Left cardiac atrium (tissue), 4 donors: ENCODE measurements at regions not wholly inside any gene's neighbourhood (a gene's known extent, or its start where the extent isn't known, plus 50 kb on each side); places are given as distances from the start of the nearest gene placed in this dataset.
"Not testable (repeated sequence)": the region's sequence is repeated elsewhere in the genome, so short reads cannot be mapped to it uniquely, and the experiment has no call there.

Experiments used
- ATAC-seq, 2 donors: fragments of 200-7000 bp; cut with Tn5 transposase; one replicate each; pipeline ENCODE4 v1.9.1; 2020; ENCODE audit warnings: mild to moderate bottlenecking in 2 of 2, moderate library complexity in 2 of 2
- DNase-seq: peaks from one replicate; pipeline ENCODE4 v3.0.0-alpha.2; 2020
- intact Hi-C, 2 donors: fragments of 100-400 bp; cut with DNase I; formaldehyde crosslinking; loops; one replicate each; pipeline versions ENCODE4 v1.14.1 to v1.15.1; 2022 to 2023
- donor health status: DM: no; HTN: yes; CAD: no.
- donor health status: DM: no; HTN: yes; CAD: no; lungs with severe emphysema.
- donor health status: DM: yes; HTN: yes; CAD: no.
- donor health status: Dilated cardiomyopathy.

DNA sequence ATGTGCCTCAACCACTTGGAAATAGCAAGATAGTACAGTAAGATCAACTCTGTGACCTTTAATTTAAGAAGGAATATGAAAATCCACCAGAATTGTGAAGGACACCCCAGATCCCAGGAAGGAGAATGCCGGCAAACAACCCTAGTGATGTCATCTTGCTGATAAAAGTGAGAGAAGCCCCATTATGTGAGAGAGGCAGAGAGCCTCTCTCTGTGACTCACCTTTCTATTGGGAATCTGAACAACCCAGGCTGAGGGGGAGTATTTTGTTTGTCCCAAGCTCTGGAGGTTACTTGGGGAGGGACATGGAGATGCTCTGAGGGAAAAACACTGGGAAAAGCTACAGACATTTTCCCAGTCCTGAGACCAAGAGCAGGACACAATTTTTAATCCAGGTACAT lies 188.3 kb upstream of the FERMT1 start:
- DNase-seq: no peak
- no peak for ATAC-seq
- intact Hi-C loops: no loop called here

DNA sequence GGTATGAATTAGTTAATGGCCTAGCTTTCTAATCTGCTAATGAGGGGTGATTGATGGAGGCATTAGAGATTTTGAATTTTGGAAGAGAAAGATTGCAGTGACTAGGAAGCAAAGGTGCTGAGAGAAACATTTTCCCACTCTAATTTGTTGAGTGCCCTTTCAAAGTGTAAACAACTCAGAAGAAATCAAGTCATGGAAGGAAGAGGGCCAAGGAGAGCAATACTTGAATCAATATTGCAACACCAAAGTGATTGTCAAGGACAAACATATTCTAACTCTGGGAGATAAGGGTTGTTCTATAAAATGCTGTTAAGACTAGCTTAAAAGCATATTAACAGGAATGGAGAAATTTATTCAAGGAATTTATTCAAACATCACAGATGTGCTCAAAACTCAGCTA lies 182.7 kb upstream of the FERMT1 start:
- intact Hi-C loops: no loop called here
- ATAC-seq: no peak
- no peak for DNase-seq

DNA sequence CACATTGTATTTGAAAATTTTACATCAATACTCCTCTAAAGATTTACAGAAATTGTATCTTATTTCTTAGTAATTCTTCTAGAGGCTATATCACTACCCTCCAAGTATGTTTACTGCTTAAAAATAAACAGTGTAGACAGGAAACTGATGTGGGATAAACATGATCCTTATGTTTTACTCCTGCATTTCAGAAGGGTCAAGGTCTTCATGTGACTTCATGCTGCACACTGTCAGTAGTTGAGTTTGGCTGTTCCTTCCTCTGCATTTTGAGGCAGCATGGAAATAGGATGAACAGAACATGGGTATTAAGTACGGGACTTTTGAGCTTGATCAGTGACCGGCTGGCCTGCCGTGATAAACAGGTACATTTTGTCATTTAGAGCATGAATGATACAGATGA lies 179.2 kb upstream of the FERMT1 start:
- intact Hi-C loops: no loop called here
- no peak for ATAC-seq
- no peak for DNase-seq

DNA sequence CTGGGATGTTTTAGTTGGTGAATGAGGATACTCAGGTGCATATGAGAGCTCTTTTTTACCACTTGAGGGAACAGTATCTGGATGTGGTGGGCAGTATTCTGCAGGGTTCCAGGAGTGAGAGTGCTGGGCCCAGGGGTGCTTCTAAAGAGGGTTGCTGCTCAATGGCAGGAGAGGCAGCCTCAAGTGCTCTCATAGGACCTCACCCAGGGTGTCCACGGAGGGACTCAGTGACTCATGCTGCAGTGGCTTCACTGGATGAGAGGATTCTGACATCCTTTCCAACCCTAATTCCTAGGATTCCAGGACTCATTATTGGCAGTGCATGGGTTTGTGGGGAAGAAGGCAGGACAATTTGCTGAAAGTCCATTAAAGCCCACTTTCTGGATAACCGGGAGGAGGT lies 176.6 kb upstream of the FERMT1 start:
- no peak for DNase-seq
- intact Hi-C loops: no loop called here
- ATAC-seq: no peak

DNA sequence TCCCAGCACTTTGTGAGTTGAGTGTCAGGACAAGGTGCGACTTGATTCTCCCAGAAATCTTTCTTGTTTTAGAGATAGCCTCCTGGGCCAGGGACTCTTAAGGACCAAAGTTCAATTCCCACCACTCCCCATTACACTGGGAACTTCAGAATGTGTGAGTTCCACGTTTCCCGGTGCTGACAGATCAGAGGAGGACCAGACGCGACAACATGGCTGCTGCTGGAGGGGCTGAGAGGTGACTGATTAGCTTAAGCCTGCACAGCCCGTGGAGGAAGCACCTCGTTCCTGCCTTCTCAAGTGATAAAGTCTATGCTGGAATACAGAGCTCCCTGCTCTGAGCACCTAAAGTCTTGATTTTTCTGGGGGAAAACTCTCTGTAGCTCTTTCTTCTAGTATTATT lies 175.2 kb upstream of the FERMT1 start:
- intact Hi-C loops: no loop called here
- ATAC-seq (peak; percentile 77 to 78), DNase-seq (no peak)

DNA sequence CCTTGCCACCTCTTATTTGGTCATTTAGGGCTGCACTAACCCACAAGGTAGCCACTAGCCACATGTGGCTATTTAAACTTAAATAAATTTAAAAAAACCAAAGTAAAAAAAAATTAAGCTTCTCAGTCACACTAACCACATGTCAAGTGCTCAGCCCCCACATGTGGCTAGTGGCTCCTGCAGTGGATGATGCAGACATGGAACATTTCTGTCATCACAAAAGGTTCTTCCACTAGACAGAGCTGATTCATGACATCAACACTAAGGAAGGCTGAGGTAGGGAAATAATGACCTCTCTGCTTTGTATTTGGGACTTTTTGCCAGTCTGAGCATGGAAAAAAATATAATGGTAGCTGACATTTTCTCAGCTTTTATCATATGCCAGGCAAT lies 173.0 kb upstream of the FERMT1 start:
- no peak for DNase-seq
- intact Hi-C loops: no loop called here
- ATAC-seq: no peak

DNA sequence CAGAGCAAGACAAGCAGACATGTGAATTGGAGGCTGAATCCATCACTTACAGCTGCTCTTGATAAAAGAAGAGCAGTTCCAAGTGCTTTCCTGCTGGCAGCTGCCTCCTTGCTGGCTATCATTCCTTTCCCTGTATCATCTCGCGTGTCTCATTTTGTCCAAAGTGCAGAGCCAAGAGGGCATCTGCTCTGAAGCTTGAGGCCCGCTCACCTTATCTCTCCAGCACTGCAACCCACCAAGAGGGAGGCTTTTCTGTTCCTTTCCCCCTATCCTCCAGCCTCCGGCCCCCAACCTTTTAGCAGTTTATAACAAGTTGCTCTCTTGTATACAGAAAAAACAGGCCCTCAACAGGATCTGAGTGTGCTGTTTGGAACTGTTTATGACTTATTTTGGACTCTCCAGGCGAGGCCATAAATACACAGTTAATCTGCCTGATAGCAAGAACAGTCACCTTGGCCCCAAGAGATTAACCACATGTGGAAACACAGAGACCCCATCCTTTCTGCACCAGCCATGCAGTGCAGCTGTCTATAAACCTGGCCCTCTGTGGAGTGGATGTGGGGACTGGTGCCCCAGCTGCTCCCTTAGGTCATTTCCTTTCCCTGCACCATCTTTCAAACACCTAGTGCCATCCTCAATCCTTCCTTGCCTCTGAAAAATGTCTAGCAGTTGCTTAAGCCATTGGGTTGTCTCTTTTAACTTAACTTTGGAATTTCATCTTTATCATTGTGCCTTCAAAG lies 172.5 kb upstream of the FERMT1 start:
- ATAC-seq (peak; percentile 76 to 79), DNase-seq (no peak)
- intact Hi-C loops: no loop called here

DNA sequence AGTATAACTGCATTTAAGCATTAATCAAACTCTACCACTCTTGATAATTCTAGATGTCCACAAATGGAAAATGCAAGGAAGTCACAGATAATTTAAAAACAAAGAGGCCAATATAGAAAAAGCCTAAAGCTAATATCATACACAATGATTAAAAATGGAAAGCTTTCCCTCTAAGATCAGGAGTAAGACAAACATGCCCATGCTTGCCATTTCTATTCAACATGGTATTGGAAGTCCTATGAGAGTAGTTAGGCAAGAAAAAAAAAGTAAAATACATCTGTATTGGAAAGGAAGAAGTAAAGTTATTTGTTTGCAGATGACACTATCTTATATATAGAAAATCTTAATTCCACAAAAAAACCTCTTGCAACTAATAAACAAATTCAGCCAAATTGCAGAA lies 164.6 kb upstream of the FERMT1 start:
- ATAC-seq: no peak
- intact Hi-C loops: no loop called here
- DNase-seq: no peak

DNA sequence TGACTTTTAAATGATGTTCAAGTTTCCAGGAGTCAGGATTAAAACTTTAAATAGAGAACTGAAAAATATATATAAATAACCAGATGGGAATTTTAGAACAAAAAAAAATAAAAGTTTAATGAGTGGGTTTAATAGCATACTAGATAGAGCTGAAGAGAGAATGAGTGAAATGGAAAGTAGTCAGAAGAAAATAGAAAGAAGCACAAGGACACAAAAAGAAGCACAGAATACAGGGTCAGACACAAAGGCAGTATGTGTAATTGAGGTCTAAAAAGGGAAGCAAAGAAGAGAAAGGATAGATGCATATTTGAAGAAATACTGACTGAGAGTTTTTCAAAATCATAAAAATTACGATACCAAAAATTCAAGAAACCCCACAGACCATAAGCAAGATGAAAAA lies 159.8 kb upstream of the FERMT1 start:
- intact Hi-C loops: no loop called here
- no peak for ATAC-seq

DNA sequence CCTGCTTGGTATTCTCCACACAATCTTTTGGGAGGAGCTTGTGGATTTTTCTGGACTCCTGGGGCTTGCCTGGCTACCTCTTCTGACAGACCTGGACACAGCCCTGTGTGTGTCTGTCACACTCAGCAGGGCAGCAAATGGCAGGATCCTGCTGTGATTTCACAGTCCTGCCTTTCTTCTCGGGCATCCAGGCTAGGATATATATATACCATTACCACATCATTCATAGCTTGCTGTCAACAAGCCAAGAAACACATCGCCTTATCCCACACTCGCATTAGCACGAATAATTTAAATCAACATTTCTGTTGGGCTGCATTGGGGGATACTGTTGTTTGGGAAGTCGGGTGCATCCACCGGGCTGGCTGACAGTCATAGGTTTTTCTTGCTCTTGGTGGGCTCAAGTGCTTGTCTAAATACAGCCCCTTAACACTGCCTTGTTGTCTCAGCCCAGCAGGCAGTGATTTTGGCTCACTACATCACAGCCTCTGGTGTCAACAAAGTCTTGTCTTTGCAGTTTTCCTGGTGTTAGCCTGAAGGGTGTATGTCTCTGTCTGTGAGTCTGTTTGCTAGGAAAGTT lies 154.9 kb upstream of the FERMT1 start:
- DNase-seq (no peak), ATAC-seq (peak in 1 of 2 donors; percentile 19)
- intact Hi-C loops: no loop called here

More for the DNA sequence above, 159.8 kb upstream of the FERMT1 start:
- no peak for DNase-seq

DNA sequence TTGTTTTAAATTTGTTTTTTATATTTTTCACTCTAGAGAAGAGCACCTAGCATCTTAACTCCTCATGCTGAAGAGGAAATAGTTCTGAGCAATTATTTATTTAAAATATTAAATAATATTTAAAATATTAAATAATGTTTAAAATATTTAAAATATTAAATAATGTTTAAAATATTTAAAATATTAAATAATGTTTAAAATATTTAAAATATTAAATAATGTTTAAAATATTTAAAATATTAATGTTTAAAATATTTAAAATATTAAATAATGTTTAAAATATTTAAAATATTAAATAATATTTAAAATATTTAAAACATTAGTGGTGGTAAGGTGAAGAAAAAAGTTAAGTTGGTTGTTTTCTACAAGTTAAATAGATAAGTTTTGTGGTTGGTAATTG lies 147.6 kb upstream of the FERMT1 start:
- ATAC-seq, intact Hi-C loops, DNase-seq: not testable (repeated sequence)

DNA sequence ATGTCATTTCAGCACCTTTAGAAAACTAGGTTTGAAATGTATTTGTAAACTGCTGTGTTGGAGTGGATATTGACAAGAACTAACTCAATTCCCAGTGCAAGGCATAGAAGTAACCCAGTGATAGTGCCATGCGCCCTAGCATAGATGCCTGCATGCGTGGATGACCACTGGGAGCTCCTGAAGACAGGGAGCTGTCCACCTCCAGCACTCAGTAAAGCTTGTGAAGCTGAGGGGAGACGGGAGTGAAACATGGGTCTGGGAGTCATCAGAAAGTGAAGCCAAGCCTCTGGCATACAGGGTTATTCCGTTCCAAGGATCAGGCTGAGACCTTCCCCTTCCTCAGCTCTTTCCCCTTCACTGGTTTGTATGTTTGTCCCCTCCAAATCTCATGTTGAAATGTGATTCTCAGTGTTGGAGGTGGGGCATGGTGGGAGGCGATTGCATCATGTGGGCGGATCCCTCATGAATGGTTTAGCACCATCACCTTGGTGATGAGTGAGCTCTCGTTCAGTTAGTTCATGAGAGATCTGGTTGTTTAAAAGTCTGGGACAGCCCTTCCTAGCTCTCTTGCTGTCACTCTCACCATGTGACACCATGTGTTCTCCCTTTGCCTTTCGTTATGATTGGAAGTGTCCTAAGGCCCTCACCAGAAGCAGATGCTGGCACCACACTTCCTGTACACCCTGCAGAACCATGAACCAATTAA lies 146.5 kb upstream of the FERMT1 start:
- intact Hi-C loops: loop anchor here in 1 of 2 donors (10.0 kb wide), 1 partner anchor 495 kb away; the partner anchor contains the start of gene BMP2

DNA sequence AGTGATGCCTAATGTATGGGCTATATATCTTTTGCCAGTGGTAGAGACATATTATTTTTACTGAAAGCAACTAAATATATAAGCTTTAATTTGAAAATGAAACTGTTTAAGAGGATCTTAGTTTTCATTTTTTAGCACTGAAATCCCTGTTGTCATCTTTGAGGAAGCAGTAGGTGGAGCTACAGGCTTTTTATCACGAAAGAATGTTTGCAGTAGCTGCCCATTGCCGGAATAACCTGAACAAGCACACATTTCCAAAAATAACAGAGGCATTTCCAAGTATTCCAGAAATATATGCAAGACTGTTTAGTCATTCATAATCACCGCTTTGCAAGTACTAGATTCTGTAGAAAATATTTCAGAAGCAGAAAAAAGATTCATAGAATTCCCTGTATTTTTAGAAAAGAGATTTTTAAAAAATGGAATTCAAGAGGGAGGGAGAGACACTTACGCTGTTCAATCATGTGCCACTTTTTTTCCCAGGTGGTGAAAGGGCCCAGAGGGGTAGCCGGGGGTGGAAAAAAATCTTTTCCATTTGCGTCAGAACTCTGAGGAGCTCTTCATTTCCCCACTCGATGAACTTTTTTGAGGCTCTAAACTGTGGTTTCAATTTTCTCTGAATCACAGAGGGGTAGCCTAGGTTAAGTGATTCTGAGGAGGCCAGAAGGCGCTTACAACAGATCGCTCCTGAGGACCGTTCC lies 142.5 kb upstream of the FERMT1 start:
- intact Hi-C loops: loop anchor here in 1 of 2 donors (10.0 kb wide), 1 partner anchor 499 kb away; the partner anchor contains the start of gene BMP2
- peak; percentile 79 to 92 for ATAC-seq
- DNase-seq: no peak

More for the DNA sequence above, 146.5 kb upstream of the FERMT1 start:
- ATAC-seq: no peak
- DNase-seq: no peak

DNA sequence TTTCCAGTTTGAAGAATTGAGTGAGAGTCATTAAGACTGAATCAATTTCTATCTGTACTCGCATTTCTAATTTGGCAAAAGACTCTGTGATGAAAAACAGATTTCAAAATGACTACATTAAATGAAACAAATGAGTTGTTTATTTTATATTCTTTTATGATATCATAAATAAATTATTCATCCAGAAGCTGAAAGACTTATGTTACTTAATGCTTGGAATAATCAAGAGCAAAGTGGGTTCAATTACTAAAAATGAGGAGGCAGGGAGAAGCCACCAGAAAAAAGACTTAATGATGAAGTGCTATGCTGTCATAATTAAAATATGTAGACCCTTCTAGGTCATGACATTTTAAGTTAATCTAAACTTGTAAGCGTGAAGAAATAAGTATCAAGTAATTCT lies 130.6 kb upstream of the FERMT1 start:
- DNase-seq (no peak), ATAC-seq (no peak)
- intact Hi-C loops: no loop called here

DNA sequence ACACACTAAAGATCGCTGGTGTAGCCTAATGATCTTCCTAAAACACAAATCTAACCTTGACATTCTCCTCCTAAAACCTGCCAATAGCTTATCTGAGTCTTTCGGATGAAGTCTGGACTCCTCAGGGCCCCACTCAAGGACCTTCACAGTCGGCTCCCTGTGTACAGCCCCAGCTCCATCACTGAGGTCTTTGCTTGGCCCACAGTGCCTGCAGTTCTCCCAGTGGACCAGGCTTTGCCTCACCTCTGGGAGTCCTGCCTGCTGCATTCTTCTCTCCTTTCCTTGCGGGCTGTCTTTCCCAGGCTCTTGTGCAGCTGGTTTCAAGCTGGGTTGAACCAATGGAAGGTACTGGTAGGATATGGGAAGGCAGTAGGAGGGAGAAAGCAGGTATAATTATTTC lies 122.6 kb upstream of the FERMT1 start:
- ATAC-seq: no peak
- intact Hi-C loops: no loop called here
- DNase-seq: no peak

DNA sequence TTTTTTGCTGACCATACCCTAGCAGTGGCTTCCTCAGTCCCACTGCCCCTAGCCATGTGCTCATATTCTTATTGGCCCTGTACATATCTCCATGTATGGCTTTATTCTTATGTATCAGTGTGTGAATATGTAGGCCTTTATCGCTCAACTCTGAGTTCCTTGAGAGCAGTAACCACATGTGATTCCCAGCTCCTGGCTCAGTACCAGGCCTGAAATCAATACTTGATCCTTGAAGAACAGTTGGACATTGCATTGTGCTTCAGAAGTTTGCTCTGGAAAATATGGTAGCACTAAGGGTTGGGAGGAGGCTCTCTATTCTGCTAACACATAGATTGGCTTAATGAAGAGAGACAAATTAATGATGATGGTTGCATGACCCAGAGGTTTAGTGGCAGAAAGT lies 118.8 kb upstream of the FERMT1 start:
- no peak for DNase-seq
- intact Hi-C loops: no loop called here

DNA sequence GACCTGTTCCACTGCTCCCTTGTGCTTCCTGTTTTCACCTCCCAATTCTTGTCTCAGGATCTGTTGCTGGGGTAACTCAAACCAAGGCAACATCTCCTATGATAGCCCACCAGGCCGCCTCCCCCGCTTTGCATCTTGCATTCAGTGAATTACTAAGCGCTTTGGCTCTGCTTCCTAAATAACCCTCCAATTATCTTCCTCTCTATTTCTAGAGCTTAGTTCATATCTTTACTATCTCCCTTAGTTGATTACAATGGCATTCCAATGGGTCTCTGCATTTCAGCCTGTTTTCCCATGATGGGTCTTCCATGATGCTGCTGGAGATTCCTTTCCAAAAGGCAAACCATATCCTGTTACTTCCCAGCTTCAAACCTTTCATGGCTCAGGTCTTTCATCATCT lies 117.2 kb upstream of the FERMT1 start:
- DNase-seq: no peak
- ATAC-seq: no peak
- intact Hi-C loops: no loop called here

More for the DNA sequence above, 118.8 kb upstream of the FERMT1 start:
- ATAC-seq: no peak

DNA sequence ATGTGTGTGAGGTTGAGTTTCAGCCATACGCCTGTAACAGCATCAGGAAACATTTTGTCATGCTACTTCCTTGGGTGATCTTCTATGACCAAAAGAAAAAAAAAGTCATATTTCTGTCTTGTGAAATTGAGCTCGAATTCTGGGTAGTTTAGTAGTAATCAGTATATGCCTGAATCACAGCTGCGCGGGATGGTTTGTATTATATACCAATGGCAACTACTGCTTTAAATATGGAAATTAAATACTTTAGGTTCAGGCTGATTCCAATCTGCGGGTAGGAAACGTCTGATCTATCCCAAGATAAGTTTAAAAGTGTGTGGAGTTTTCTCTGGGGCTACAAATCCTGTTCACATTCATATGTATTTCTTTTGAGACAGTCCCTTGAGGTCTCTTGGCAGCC lies 115.6 kb upstream of the FERMT1 start:
- ATAC-seq: no peak
- intact Hi-C loops: no loop called here
- DNase-seq: no peak

DNA sequence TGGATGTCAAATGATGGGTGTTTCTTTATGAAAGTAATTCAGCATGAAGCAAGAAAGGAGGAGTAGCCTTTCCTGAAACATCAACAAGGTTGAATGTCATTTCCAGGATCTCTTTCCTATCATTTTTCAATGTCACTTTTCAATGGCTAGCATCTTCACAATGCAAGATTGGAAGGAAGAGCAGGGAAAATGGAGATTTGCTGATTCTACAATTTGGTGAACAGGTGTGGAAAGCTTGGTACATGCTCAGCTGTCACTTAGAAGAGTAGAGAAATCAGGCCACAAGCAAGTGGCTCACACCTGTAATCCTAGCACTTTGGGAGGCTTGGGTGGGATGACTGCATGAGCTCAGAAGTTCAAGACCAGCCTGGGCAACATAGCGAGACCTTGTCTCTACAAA lies 112.7 kb upstream of the FERMT1 start:
- DNase-seq (no peak), ATAC-seq (no peak)
- intact Hi-C loops: no loop called here

DNA sequence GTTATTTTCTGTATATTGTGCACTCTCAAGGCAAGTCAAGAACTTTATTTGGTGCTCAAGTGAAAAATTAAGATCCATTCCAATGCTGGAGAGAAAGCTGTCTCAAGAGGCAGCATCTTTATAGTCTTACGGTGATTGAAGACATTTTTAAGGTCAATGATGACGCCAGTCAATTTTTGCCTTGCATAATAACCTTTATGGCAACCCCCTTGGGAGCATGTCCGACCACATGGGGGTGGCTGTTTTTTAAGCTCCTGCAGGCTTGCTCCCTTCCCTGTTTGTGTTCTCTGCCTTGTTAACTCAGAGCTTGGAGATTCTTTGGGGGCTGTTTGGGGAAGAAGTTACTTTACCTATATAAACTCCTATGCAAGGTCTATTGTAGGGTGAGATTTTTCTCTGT lies 109.6 kb upstream of the FERMT1 start:
- intact Hi-C loops: no loop called here
- DNase-seq: no peak
- no peak for ATAC-seq
